Stimulated activated CD8-positive, alpha-beta memory T cell treated with anti-CD3 and anti-CD28 coated beads, Interleukin-12 subunit alpha, Interleukin-12 subunit beta, amount 100 ng/mL, for 1 hour (primary cell): ENCODE measurements at regions not wholly inside any gene's neighbourhood (a gene's known extent, or its start where the extent isn't known, plus 50 kb on each side); places are given as distances from the start of the nearest gene placed in this dataset.

ENCODE experiments used
- DNase-seq: peaks from one replicate; pipeline ENCODE4 v3.0.0-alpha.2; 2020; ENCODE audit warnings: low read depth

GRCh38 chr3:174783502-174783901, 75.6 kb upstream of the NAALADL2 start:
- no peak for DNase-seq

- no peak for DNase-seq
These were observed 74.8 kb upstream of the NAALADL2 start for GRCh38 chr3:174784206-174784934.

DNA sequence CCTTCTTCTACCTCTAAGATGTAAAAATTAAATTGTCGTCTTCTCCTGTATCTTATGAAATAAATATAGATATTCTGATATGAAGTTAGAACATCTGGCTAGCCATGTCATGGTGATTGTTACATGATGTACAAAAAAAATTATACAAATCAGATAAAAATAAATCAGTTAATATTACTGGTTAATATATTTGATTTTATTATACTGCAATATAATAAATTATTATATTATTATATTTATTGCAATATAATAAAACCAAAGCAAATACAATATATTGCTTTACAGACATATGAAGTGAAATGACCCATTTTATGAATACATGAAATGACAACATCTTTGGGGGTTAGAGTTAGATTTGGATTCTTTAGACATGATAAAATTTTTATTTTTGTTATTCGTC, 72.3 kb upstream of the NAALADL2 start:
- DNase-seq, result no peak

- no peak for DNase-seq
These were observed 68.0 kb upstream of the NAALADL2 start for GRCh38 chr3:174791161-174791560.

- no peak for DNase-seq
These were observed 66.3 kb upstream of the NAALADL2 start for GRCh38 chr3:174792864-174793263.
